Bronchial epithelial cell (primary cell): ENCODE measurements at regions not wholly inside any gene's neighbourhood (a gene's known extent, or its start where the extent isn't known, plus 50 kb on each side); places are given as distances from the start of the nearest gene placed in this dataset.
A peak's percentile ranks its signal among the peaks of the same experiment; 100 is the strongest.

ENCODE experiments used
- DNase-seq: peaks from one replicate; pipeline ENCODE4 v3.0.0-alpha.2; 2010; ENCODE audit warnings: low read depth
- FAIRE-seq: peaks from 2 replicates; lab custom pipeline; 2011; peaks lifted over from hg19 to GRCh38; lab: Jason Lieb, UNC
- H3K27me3 ChIP-seq: 2 replicates; pipeline ENCODE4 v1.5.1; 2011; ENCODE audit warnings: low read length; ENCODE audit not compliant: control insufficient read depth, insufficient read depth
- H3K36me3 ChIP-seq: 2 replicates; pipeline ENCODE4 v1.5.1; 2011; ENCODE audit warnings: low read length; ENCODE audit not compliant: control insufficient read depth, insufficient read depth
- H3K4me3 ChIP-seq: 2 replicates; pipeline ENCODE4 v1.5.1; 2011; ENCODE audit warnings: mild to moderate bottlenecking, low read depth, low read length, control low read depth
- CTCF ChIP-seq: IDR thresholded peaks from 2 replicates; pipeline ENCODE4 v1.5.1; 2011; ENCODE audit warnings: mild to moderate bottlenecking, moderate library complexity, low read length, control low read depth, inconsistent platforms; ENCODE audit not compliant: insufficient read depth, severe bottlenecking

- no peak for FAIRE-seq
- TF ChIP-seq CTCF, result no peak
- Histone ChIP-seq H3K36me3 (no peaks in the 10 kb centered on the region), H3K4me3 (no peak overlapping the region), H3K27me3 (no peaks in the 10 kb centered on the region)
- no peak for DNase-seq
Observed at GRCh38 chr9:89256225-89256624, 54.8 kb upstream of the CKS2 start.

GRCh38 chr9:89256642-89257041 lies 54.4 kb upstream of the CKS2 start:
- no peak for TF ChIP-seq CTCF
- DNase-seq (no peak), FAIRE-seq (no peak)
- no peaks in the 10 kb centered on the region for H3K36me3 ChIP-seq
- H3K27me3 ChIP-seq, result no peaks in the 10 kb centered on the region
- no peak overlapping the region for H3K4me3 ChIP-seq

DNA sequence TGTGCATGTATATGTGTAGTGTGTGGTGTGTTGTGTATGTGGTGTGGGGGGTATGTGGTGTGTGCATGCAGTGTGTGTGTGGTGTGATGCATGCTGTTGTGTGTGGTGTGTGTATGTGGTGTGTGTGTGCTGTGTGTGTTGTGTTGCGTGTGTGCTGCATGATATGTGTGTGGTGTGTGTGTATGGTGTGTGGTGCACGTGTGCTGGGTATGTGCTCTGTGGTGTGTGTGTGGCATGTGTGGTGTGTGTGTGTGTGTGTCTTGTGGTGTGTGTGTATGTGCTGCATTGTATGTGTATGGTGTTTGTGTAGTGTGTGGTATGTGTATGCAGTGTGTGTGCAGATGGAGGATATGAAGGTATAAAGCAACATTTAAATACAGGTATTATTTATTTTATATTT lies 50.5 kb upstream of the CKS2 start:
- Histone ChIP-seq H3K36me3 (no peaks in the 10 kb centered on the region), H3K4me3 (no peak overlapping the region), H3K27me3 (no peaks in the 10 kb centered on the region)
- FAIRE-seq (peak; percentile 94), DNase-seq (no peak)
- no peak for TF ChIP-seq CTCF
